Adrenal gland (tissue), 5 donors: ENCODE measurements at regions not wholly inside any gene's neighbourhood (a gene's known extent, or its start where the extent isn't known, plus 50 kb on each side); places are given as distances from the start of the nearest gene placed in this dataset.

Source experiments
- POLR2A ChIP-seq, 2 donors: fragments of 450-650 bp; IDR thresholded peaks; one replicate each; pipeline ENCODE4 v1.6.1; 2017; ENCODE audit warnings: antibody characterized with exemption in 2 of 2, mild to moderate bottlenecking in 2 of 2, moderate library complexity in 1 of 2
- TF ChIP-seq, protein P1 (sequence below), 6 experiments: fragments of 450-650 bp in 4 of 6; fragments of 200-600 bp in 2 of 6; sonication (generic) in 1 of 6; IDR thresholded peaks; 1 replicate in 5 of 6; 2 replicates in 1 of 6; pipeline versions ENCODE4 v1.5.1 to v1.8.0; 2016 to 2021; ENCODE audit warnings: antibody characterized with exemption in 6 of 6, mild to moderate bottlenecking in 2 of 6, moderate library complexity in 1 of 6
- donor health status: DM: no; HTN: no; CAD: no.

DNA sequence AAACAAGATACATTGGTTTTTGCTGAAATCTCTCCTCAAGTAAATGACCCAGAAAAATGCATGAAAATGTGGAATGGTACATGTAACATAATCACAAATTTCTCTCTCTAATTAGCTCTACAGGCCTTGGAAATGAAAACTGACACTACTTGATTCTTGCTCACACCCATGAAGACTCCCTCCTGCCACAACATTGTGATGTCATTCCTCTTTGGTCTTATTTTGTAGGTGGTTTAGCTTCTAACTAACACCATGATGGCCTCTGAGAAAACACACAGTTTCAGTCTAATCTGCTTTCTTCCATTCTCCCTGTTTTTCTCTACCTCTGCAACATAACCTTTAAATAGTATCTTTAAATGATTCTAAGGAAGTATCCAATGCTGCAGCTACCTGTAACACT, 78.6 kb upstream of the FAM174A start:
- TF ChIP-seq, protein P1, sequence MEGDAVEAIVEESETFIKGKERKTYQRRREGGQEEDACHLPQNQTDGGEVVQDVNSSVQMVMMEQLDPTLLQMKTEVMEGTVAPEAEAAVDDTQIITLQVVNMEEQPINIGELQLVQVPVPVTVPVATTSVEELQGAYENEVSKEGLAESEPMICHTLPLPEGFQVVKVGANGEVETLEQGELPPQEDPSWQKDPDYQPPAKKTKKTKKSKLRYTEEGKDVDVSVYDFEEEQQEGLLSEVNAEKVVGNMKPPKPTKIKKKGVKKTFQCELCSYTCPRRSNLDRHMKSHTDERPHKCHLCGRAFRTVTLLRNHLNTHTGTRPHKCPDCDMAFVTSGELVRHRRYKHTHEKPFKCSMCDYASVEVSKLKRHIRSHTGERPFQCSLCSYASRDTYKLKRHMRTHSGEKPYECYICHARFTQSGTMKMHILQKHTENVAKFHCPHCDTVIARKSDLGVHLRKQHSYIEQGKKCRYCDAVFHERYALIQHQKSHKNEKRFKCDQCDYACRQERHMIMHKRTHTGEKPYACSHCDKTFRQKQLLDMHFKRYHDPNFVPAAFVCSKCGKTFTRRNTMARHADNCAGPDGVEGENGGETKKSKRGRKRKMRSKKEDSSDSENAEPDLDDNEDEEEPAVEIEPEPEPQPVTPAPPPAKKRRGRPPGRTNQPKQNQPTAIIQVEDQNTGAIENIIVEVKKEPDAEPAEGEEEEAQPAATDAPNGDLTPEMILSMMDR (IDR thresholded peaks at IDR 0.05): no peak
- no peak for TF ChIP-seq POLR2A (IDR thresholded peaks at IDR 0.05)
